Breast epithelium (tissue), 3 donors: ENCODE measurements at regions not wholly inside any gene's neighbourhood (a gene's known extent, or its start where the extent isn't known, plus 50 kb on each side); places are given as distances from the start of the nearest gene placed in this dataset.

Experiments used
- CTCF ChIP-seq, 3 donors: fragments of 450-650 bp; IDR thresholded peaks; one replicate each; pipeline ENCODE4 v1.5.1; 2016 to 2017; ENCODE audit warnings: antibody characterized with exemption in 3 of 3, mild to moderate bottlenecking in 3 of 3, moderate library complexity in 3 of 3
- POLR2A ChIP-seq: fragments of 450-650 bp; IDR thresholded peaks from one replicate; pipeline ENCODE4 v1.6.1; 2016; ENCODE audit warnings: antibody characterized with exemption, mild to moderate bottlenecking, moderate library complexity

GRCh38 chr7:1382553-1383397 is 76.5 kb downstream of the MICALL2 start:
- TF ChIP-seq POLR2A (no peak), CTCF (IDR thresholded peaks at IDR 0.05) (no peak)
